GM23338 (cell line): ENCODE measurements at regions not wholly inside any gene's neighbourhood (a gene's known extent, or its start where the extent isn't known, plus 50 kb on each side); places are given as distances from the start of the nearest gene placed in this dataset.

ENCODE experiments used
- ATAC-seq: fragments of 200-7000 bp; cut with Tn5 transposase; 3 replicates; pipeline ENCODE4 v1.9.1; 2020
- DNase-seq: peaks from one replicate; pipeline ENCODE4 v3.0.0-alpha.2; 2015; ENCODE audit warnings: low spot score
- H2AFZ ChIP-seq: fragments of 200-600 bp; sonication (generic); 2 replicates; pipeline ENCODE4 v1.8.0; 2016; ENCODE audit warnings: antibody characterized with exemption, mild to moderate bottlenecking, moderate library complexity
- H3F3A ChIP-seq: fragments of 200-600 bp; sonication (generic); replicated peaks from 2 replicates; pipeline ENCODE4 v1.8.0; 2017; ENCODE audit warnings: antibody characterized with exemption, mixed run types, low read depth
- H3K27ac ChIP-seq: fragments of 200-600 bp; sonication (generic); 2 replicates; pipeline ENCODE4 v1.6.1; 2016; ENCODE audit warnings: low read depth
- H3K27me3 ChIP-seq: fragments of 200-600 bp; sonication (generic); 2 replicates; pipeline ENCODE4 v1.8.0; 2016; ENCODE audit warnings: mild to moderate bottlenecking, mixed run types, moderate library complexity; ENCODE audit not compliant: insufficient read depth
- H3K36me3 ChIP-seq: fragments of 200-600 bp; sonication (generic); 2 replicates; pipeline ENCODE4 v1.8.0; 2016; ENCODE audit warnings: mild to moderate bottlenecking; ENCODE audit not compliant: insufficient read depth
- H3K4me1 ChIP-seq: fragments of 200-600 bp; sonication (generic); 2 replicates; pipeline ENCODE4 v1.8.0; 2016; ENCODE audit warnings: mild to moderate bottlenecking, moderate library complexity; ENCODE audit not compliant: insufficient read depth
- H3K4me2 ChIP-seq: fragments of 200-600 bp; sonication (generic); 2 replicates; pipeline ENCODE4 v1.7.1; 2017; ENCODE audit warnings: mixed run types
- H3K4me3 ChIP-seq: fragments of 200-600 bp; sonication (generic); 2 replicates; pipeline ENCODE4 v1.6.1; 2016; ENCODE audit warnings: mixed run types
- H3K79me2 ChIP-seq: fragments of 200-600 bp; sonication (generic); replicated peaks from 2 replicates; pipeline ENCODE4 v1.8.0; 2017; ENCODE audit warnings: mild to moderate bottlenecking; ENCODE audit not compliant: insufficient read depth
- H3K9me2 ChIP-seq: fragments of 200-600 bp; sonication (generic); 2 replicates; pipeline ENCODE4 v1.8.0; 2017; ENCODE audit not compliant: insufficient read depth
- H4K20me1 ChIP-seq: fragments of 200-600 bp; sonication (generic); replicated peaks from 2 replicates; pipeline ENCODE4 v1.8.0; 2017; ENCODE audit warnings: mild to moderate bottlenecking; ENCODE audit not compliant: insufficient read depth
- H3K27ac Mint-ChIP-seq: 2 replicates; pipeline ENCODE4 v1.8.0; 2020; ENCODE audit warnings: inconsistent platforms, mild to moderate bottlenecking, moderate library complexity, mixed read lengths
- H3K27me3 Mint-ChIP-seq: 3 replicates; pipeline ENCODE4 v1.8.0; 2022; ENCODE audit warnings: low read depth, mild to moderate bottlenecking, moderate library complexity, mixed read lengths, inconsistent platforms; ENCODE audit not compliant: insufficient read depth, poor library complexity
- H3K36me3 Mint-ChIP-seq: 3 replicates; pipeline ENCODE4 v1.8.0; 2021; ENCODE audit warnings: low read depth, mild to moderate bottlenecking, inconsistent platforms, moderate library complexity, mixed read lengths
- H3K4me1 Mint-ChIP-seq: 3 replicates; pipeline ENCODE4 v1.8.0; 2020; ENCODE audit warnings: mild to moderate bottlenecking, inconsistent platforms, mixed read lengths
- H3K4me3 Mint-ChIP-seq: 3 replicates; pipeline ENCODE4 v1.8.0; 2021; ENCODE audit warnings: moderate library complexity, mild to moderate bottlenecking, inconsistent platforms, mixed read lengths
- H3K9me3 Mint-ChIP-seq: 3 replicates; pipeline ENCODE4 v1.8.0; 2020; ENCODE audit warnings: moderate library complexity, mild to moderate bottlenecking, inconsistent platforms, mixed read lengths
- CREB1 ChIP-seq: fragments of 250-450 bp; sonication (Bioruptor Pico); IDR thresholded peaks from 2 replicates; pipeline ENCODE4 v1.5.0; 2020; ENCODE audit warnings: low read depth, mild to moderate bottlenecking, moderate library complexity
- ETS1 ChIP-seq: IDR thresholded peaks from 2 replicates; pipeline ENCODE4 v1.6.1; 2016; ENCODE audit warnings: antibody characterized with exemption
- EZH2 ChIP-seq: fragments of 200-600 bp; sonication (generic); IDR thresholded peaks from one replicate; pipeline ENCODE4 v1.8.0; 2017; ENCODE audit warnings: antibody characterized with exemption, mild to moderate bottlenecking, low read depth; ENCODE audit not compliant: unreplicated experiment
- EZH2phosphoT487 ChIP-seq: fragments of 200-600 bp; sonication (generic); IDR thresholded peaks from one replicate; pipeline ENCODE4 v1.8.1; 2018; ENCODE audit warnings: antibody characterized with exemption; ENCODE audit not compliant: unreplicated experiment
- JUNB ChIP-seq: IDR thresholded peaks from one replicate; pipeline ENCODE4 v1.6.1; 2016; ENCODE audit warnings: antibody characterized with exemption; ENCODE audit not compliant: unreplicated experiment
- NANOG ChIP-seq: IDR thresholded peaks from 2 replicates; pipeline ENCODE4 v1.6.1; 2016; ENCODE audit warnings: antibody characterized with exemption, borderline replicate concordance
- POLR2AphosphoS5 ChIP-seq: IDR thresholded peaks from 2 replicates; pipeline ENCODE4 v1.6.1; 2016; ENCODE audit warnings: antibody characterized with exemption, low read depth
- STAT1 ChIP-seq: IDR thresholded peaks from one replicate; pipeline ENCODE4 v1.6.1; 2016; ENCODE audit warnings: antibody characterized with exemption; ENCODE audit not compliant: unreplicated experiment
- ZNF114 ChIP-seq: fragments of 250-450 bp; sonication (Bioruptor Pico); IDR thresholded peaks from 2 replicates; pipeline ENCODE4 v1.5.0; 2020; ENCODE audit warnings: mild to moderate bottlenecking, moderate library complexity
- ZNF331 ChIP-seq: fragments of 250-450 bp; sonication (Bioruptor Pico); IDR thresholded peaks from 2 replicates; pipeline ENCODE4 v1.5.0; 2020; ENCODE audit warnings: low read depth, mild to moderate bottlenecking, moderate library complexity
- TF ChIP-seq, protein P1 (sequence below): fragments of 250-450 bp; sonication (Bioruptor Pico); IDR thresholded peaks from 2 replicates; pipeline ENCODE4 v1.5.0; 2020; ENCODE audit warnings: mild to moderate bottlenecking, moderate library complexity
- TF ChIP-seq, protein P2 (sequence below): IDR thresholded peaks from one replicate; pipeline ENCODE4 v1.6.1; 2018; ENCODE audit warnings: antibody characterized with exemption; ENCODE audit not compliant: unreplicated experiment
- TF ChIP-seq, protein P3 (sequence below), 2 experiments: fragments of 200-600 bp in 1 of 2; sonication (generic) in 1 of 2; conservative IDR thresholded peaks; 2 replicates each; pipeline versions ENCODE4 v1.5.1 to v1.6.1; 2016 to 2017; ENCODE audit warnings: antibody characterized with exemption in 2 of 2, low read depth in 2 of 2, mild to moderate bottlenecking in 2 of 2, moderate library complexity in 1 of 2

- Histone ChIP-seq H3K4me2 (no peak overlapping the region), H3K27me3 (no peaks in the 10 kb centered on the region), H3K9me2 (no peaks in the 10 kb centered on the region), H3F3A (no peaks in the 10 kb centered on the region), H3K79me2 (no peaks in the 10 kb centered on the region), H3K36me3 (no peaks in the 10 kb centered on the region), H2AFZ (no peak overlapping the region), H4K20me1 (no peaks in the 10 kb centered on the region), H3K4me3 (no peak overlapping the region), H3K27ac (no peak overlapping the region), H3K4me1 (no peaks in the 10 kb centered on the region)
- Mint-ChIP-seq H3K36me3 (no peaks in the 10 kb centered on the region), H3K27ac (no peak overlapping the region), H3K4me3 (no peak overlapping the region), H3K4me1 (no peaks in the 10 kb centered on the region), H3K9me3 (no peaks in the 10 kb centered on the region; the same call in 2 of the 3 replicates), H3K27me3 (peaks cover 2% of the 10 kb centered on the region)
- DNase-seq: no peak
- no peak for ATAC-seq
- TF ChIP-seq ZNF331: no peak
- TF ChIP-seq JUNB: no peak
- TF ChIP-seq EZH2phosphoT487: no peak
- TF ChIP-seq NANOG: no peak
- TF ChIP-seq, protein P1, sequence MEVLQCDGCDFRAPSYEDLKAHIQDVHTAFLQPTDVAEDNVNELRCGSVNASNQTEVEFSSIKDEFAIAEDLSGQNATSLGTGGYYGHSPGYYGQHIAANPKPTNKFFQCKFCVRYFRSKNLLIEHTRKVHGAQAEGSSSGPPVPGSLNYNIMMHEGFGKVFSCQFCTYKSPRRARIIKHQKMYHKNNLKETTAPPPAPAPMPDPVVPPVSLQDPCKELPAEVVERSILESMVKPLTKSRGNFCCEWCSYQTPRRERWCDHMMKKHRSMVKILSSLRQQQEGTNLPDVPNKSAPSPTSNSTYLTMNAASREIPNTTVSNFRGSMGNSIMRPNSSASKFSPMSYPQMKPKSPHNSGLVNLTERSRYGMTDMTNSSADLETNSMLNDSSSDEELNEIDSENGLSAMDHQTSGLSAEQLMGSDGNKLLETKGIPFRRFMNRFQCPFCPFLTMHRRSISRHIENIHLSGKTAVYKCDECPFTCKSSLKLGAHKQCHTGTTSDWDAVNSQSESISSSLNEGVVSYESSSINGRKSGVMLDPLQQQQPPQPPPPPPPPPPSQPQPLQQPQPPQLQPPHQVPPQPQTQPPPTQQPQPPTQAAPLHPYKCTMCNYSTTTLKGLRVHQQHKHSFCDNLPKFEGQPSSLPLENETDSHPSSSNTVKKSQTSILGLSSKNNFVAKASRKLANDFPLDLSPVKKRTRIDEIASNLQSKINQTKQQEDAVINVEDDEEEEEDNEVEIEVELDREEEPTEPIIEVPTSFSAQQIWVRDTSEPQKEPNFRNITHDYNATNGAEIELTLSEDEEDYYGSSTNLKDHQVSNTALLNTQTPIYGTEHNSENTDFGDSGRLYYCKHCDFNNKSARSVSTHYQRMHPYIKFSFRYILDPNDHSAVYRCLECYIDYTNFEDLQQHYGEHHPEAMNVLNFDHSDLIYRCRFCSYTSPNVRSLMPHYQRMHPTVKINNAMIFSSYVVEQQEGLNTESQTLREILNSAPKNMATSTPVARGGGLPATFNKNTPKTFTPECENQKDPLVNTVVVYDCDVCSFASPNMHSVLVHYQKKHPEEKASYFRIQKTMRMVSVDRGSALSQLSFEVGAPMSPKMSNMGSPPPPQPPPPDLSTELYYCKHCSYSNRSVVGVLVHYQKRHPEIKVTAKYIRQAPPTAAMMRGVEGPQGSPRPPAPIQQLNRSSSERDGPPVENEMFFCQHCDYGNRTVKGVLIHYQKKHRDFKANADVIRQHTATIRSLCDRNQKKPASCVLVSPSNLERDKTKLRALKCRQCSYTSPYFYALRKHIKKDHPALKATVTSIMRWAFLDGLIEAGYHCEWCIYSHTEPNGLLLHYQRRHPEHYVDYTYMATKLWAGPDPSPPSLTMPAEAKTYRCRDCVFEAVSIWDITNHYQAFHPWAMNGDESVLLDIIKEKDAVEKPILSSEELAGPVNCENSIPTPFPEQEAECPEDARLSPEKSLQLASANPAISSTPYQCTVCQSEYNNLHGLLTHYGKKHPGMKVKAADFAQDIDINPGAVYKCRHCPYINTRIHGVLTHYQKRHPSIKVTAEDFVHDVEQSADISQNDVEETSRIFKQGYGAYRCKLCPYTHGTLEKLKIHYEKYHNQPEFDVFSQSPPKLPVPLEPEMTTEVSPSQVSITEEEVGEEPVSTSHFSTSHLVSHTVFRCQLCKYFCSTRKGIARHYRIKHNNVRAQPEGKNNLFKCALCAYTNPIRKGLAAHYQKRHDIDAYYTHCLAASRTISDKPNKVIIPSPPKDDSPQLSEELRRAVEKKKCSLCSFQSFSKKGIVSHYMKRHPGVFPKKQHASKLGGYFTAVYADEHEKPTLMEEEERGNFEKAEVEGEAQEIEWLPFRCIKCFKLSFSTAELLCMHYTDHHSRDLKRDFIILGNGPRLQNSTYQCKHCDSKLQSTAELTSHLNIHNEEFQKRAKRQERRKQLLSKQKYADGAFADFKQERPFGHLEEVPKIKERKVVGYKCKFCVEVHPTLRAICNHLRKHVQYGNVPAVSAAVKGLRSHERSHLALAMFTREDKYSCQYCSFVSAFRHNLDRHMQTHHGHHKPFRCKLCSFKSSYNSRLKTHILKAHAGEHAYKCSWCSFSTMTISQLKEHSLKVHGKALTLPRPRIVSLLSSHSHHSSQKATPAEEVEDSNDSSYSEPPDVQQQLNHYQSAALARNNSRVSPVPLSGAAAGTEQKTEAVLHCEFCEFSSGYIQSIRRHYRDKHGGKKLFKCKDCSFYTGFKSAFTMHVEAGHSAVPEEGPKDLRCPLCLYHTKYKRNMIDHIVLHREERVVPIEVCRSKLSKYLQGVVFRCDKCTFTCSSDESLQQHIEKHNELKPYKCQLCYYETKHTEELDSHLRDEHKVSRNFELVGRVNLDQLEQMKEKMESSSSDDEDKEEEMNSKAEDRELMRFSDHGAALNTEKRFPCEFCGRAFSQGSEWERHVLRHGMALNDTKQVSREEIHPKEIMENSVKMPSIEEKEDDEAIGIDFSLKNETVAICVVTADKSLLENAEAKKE: no peak
- TF ChIP-seq ZNF114 (CRISPR knock-in tag): no peak
- no peak for TF ChIP-seq POLR2AphosphoS5
- no peak for TF ChIP-seq STAT1
- TF ChIP-seq, protein P2, sequence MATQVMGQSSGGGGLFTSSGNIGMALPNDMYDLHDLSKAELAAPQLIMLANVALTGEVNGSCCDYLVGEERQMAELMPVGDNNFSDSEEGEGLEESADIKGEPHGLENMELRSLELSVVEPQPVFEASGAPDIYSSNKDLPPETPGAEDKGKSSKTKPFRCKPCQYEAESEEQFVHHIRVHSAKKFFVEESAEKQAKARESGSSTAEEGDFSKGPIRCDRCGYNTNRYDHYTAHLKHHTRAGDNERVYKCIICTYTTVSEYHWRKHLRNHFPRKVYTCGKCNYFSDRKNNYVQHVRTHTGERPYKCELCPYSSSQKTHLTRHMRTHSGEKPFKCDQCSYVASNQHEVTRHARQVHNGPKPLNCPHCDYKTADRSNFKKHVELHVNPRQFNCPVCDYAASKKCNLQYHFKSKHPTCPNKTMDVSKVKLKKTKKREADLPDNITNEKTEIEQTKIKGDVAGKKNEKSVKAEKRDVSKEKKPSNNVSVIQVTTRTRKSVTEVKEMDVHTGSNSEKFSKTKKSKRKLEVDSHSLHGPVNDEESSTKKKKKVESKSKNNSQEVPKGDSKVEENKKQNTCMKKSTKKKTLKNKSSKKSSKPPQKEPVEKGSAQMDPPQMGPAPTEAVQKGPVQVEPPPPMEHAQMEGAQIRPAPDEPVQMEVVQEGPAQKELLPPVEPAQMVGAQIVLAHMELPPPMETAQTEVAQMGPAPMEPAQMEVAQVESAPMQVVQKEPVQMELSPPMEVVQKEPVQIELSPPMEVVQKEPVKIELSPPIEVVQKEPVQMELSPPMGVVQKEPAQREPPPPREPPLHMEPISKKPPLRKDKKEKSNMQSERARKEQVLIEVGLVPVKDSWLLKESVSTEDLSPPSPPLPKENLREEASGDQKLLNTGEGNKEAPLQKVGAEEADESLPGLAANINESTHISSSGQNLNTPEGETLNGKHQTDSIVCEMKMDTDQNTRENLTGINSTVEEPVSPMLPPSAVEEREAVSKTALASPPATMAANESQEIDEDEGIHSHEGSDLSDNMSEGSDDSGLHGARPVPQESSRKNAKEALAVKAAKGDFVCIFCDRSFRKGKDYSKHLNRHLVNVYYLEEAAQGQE: no peak
- no peak for TF ChIP-seq CREB1 (CRISPR knock-in tag)
- TF ChIP-seq, protein P3, sequence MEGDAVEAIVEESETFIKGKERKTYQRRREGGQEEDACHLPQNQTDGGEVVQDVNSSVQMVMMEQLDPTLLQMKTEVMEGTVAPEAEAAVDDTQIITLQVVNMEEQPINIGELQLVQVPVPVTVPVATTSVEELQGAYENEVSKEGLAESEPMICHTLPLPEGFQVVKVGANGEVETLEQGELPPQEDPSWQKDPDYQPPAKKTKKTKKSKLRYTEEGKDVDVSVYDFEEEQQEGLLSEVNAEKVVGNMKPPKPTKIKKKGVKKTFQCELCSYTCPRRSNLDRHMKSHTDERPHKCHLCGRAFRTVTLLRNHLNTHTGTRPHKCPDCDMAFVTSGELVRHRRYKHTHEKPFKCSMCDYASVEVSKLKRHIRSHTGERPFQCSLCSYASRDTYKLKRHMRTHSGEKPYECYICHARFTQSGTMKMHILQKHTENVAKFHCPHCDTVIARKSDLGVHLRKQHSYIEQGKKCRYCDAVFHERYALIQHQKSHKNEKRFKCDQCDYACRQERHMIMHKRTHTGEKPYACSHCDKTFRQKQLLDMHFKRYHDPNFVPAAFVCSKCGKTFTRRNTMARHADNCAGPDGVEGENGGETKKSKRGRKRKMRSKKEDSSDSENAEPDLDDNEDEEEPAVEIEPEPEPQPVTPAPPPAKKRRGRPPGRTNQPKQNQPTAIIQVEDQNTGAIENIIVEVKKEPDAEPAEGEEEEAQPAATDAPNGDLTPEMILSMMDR (conservative IDR thresholded peaks at IDR 0.05; ENCODE audit: low read depth in 2 of 2): no peak
- no peak for TF ChIP-seq ETS1
- TF ChIP-seq EZH2: no peak
Measured at GRCh38 chr17:68142595-68142994, 105.2 kb upstream of the AMZ2 start.
